ENCODE measurements at regions not wholly inside any gene's neighbourhood (a gene's known extent, or its start where the extent isn't known, plus 50 kb on each side); places are given as distances from the start of the nearest gene placed in this dataset.

- FAIRE-seq (no peak), DNase-seq (ENCODE audit: low read depth in 1 of 2, low spot score in 2 of 2) (no peak)
- Histone ChIP-seq H3K56ac (replicated peaks; ENCODE audit: insufficient read length, low read depth, low read length) (no peak overlapping the region), H3K4me2 (ENCODE audit: insufficient read depth in 1 of 2, low read depth in 2 of 2, low read length in 2 of 2) (no peak overlapping the region), H2AK5ac (ENCODE audit: low read depth, low read length) (no peak overlapping the region), H3K79me1 (ENCODE audit: low read depth, low read length) (no peaks in the 10 kb centered on the region), H4K20me1 (replicated peaks in 1 of 2; ENCODE audit: control insufficient read depth in 1 of 2, insufficient read depth in 2 of 2, low read length in 2 of 2) (no peaks in the 10 kb centered on the region), H3K79me2 (ENCODE audit: control insufficient read depth in 1 of 2, insufficient read depth in 2 of 2, low read length in 2 of 2) (no peaks in the 10 kb centered on the region), H3K23ac (ENCODE audit: insufficient read length) (no peak overlapping the region), H2AFZ (ENCODE audit: low read length) (no peak overlapping the region), H4K8ac (ENCODE audit: extremely low read depth, insufficient read depth, low read length) (no peak overlapping the region), H3K18ac (ENCODE audit: extremely low read depth, low read length) (no peak overlapping the region), H4K5ac (ENCODE audit: insufficient read length, low read depth, low read length) (no peak overlapping the region), H3K9me3 (ENCODE audit: insufficient read depth in 2 of 2, low read depth in 1 of 2, low read length in 1 of 2) (peaks cover 22 to 31% of the 10 kb centered on the region in 2 experiments; a peak in 3 of 4 replicates), H3K4me3 (ENCODE audit: extremely low read depth in 1 of 4, insufficient read depth in 2 of 4, low read depth in 3 of 4, low read length in 4 of 4) (no peak overlapping the region), H3K4ac (replicated peaks; ENCODE audit: insufficient read length, low read depth, low read length) (no peak overlapping the region), H3K36me3 (ENCODE audit: control insufficient read depth in 2 of 4, insufficient read depth in 4 of 4, low read length in 3 of 4) (no peaks in the 10 kb centered on the region), H3K27me3 (replicated peaks in 1 of 4; ENCODE audit: control insufficient read depth in 3 of 4, extremely low read depth in 1 of 4, insufficient read depth in 3 of 4, low read length in 3 of 4) (no peaks in the 10 kb centered on the region), H3K4me1 (replicated peaks in 1 of 4; ENCODE audit: control insufficient read depth in 3 of 4, insufficient read depth in 4 of 4, low read length in 3 of 4) (peaks cover 0 to 5% (median 0%) of the 10 kb centered on the region in 4 experiments; a peak in 1 of 7 replicates), H2BK20ac (ENCODE audit: low read length) (no peak overlapping the region), H2BK15ac (ENCODE audit: low read length) (no peak overlapping the region), H3K14ac (ENCODE audit: insufficient read length) (no peak overlapping the region), H2BK12ac (ENCODE audit: low read depth, low read length) (no peak overlapping the region), H3K9ac (replicated peaks in 1 of 4; ENCODE audit: extremely low read depth in 1 of 4, low read depth in 3 of 4, low read length in 3 of 4) (no peak overlapping the region), H3K23me2 (ENCODE audit: low read depth, low read length) (no peaks in the 10 kb centered on the region), H3K27ac (ENCODE audit: low read depth, low read length) (no peak overlapping the region), H2BK120ac (replicated peaks; ENCODE audit: low read depth, low read length) (no peak overlapping the region), H2BK5ac (ENCODE audit: low read depth, low read length) (no peak overlapping the region), H4K91ac (replicated peaks; ENCODE audit: insufficient read length, low read length) (no peak overlapping the region)
- ChIA-PET CTCF (ENCODE audit: partially characterized antibody) (no interaction called here), POLR2A (ENCODE audit: partially characterized antibody) (no interaction called here)
- 84% methylated on average over 2 of the region's 2 CpGs; no CpG with 5 or more reads in 1 of the 2 experiments for WGBS, 2 experiments (ENCODE audit: extremely low coverage in 1 of 2, insufficient coverage in 1 of 2, insufficient read length in 1 of 2, insufficient replicate concordance in 2 of 2, low coverage in 1 of 2, low lambda C conversion rate in 2 of 2, missing lambda C conversion rate in 1 of 2)
- TF ChIP-seq CHD1 (IDR thresholded peaks at IDR 0.05; ENCODE audit: low read depth, low read length), result no peak
- TF ChIP-seq SP4 (IDR thresholded peaks at IDR 0.05; ENCODE audit: low read length), result no peak
- no peak for TF ChIP-seq CTCF (IDR thresholded peaks at IDR 0.05; ENCODE audit: control extremely low read depth in 1 of 3, insufficient read depth in 1 of 3, low read depth in 1 of 3, low read length in 3 of 3)
- no peak for TF ChIP-seq MAFK (IDR thresholded peaks at IDR 0.05; ENCODE audit: low read depth, low read length)
- TF ChIP-seq ATF3 (IDR thresholded peaks at IDR 0.05; ENCODE audit: insufficient read depth, low read depth, low read length), result no peak
- TF ChIP-seq KDM1A (IDR thresholded peaks at IDR 0.05; ENCODE audit: borderline replicate concordance, low read length), result no peak
- TF ChIP-seq USF2 (IDR thresholded peaks at IDR 0.05; ENCODE audit: low read length), result no peak
- no peak for TF ChIP-seq KDM5A (IDR thresholded peaks at IDR 0.05; ENCODE audit: low read length)
- TF ChIP-seq ZNF274 (IDR thresholded peaks at IDR 0.05; ENCODE audit: borderline replicate concordance, extremely low read depth, low read length), result no peak
- TF ChIP-seq PHF8 (conservative IDR thresholded peaks at IDR 0.05; ENCODE audit: low read depth, low read length), result no peak
- no peak for TF ChIP-seq RXRA (IDR thresholded peaks at IDR 0.05; ENCODE audit: insufficient read depth, low read depth, low read length)
Observed at GRCh38 chr11:49302360-49302759, 94.0 kb upstream of the FOLH1 start.

Data from H1 (cell line).